HG03280 (cell line): ENCODE measurements at regions not wholly inside any gene's neighbourhood (a gene's known extent, or its start where the extent isn't known, plus 50 kb on each side); places are given as distances from the start of the nearest gene placed in this dataset.
"Not testable (repeated sequence)": the region's sequence is repeated elsewhere in the genome, so short reads cannot be mapped to it uniquely, and the experiment has no call there.

ENCODE experiments used
- ATAC-seq: cut with Tn5 transposase; IDR thresholded peaks from one replicate; pipeline ENCODE4 v1.9.1; 2021; ENCODE audit warnings: mild to moderate bottlenecking, moderate library complexity; ENCODE audit not compliant: unreplicated experiment

DNA sequence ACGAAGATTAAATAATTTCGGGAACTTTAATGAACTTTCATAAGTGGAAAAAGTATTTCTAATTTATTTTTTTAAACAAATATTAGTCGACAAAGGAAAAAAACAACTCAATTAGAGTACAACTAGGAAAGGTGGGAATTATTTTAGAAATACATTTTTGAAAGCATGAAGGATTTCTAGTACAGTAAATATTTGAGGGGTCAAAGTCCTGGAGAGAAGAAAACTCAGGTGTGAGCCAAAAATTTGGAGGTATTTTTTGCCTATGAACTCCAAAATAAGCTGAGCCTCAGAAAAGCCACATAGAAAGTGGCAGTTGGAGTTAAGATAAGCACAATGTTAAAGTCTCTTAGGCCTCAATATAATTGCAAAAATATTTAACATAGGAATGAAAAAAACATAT is 2017.3 kb downstream of the C4orf33 start:
- ATAC-seq: no peak

DNA sequence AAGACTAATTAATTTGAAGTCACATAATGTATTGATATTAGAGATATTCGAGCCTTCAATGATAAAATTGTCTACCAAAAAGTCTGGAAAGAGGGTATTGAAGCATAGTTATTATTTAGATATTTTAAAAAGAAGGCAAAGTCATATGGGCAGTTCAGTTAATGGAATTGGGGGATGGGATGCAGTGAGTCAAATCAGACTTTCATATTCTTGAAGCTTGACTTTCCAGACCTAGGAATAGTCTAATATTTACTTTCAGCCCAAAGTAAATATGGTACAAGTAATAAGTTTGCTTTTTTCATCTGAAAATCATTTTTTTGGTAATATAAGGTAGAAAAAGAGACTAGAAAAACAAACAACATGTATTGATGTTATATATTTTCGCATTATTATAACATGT is 2017.8 kb downstream of the C4orf33 start:
- no peak for ATAC-seq

DNA sequence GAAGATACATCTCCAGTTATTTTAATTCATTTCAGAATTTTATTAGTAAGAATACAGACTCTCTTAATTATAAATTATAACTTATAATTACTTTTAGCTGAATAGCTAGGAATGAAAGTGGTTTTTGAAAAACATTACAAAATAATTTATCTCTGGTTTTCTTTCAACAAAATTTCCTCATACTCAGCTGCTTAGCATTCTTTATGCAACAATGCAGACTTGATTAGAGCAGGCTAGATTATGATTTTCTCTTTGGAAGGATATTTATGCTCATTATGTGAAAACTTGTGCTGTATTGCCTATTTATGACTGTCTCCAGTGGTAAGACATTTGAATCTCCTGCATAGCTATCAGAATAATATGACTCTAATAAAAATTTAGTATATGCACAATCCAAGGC is 2023.7 kb downstream of the C4orf33 start:
- no peak for ATAC-seq

DNA sequence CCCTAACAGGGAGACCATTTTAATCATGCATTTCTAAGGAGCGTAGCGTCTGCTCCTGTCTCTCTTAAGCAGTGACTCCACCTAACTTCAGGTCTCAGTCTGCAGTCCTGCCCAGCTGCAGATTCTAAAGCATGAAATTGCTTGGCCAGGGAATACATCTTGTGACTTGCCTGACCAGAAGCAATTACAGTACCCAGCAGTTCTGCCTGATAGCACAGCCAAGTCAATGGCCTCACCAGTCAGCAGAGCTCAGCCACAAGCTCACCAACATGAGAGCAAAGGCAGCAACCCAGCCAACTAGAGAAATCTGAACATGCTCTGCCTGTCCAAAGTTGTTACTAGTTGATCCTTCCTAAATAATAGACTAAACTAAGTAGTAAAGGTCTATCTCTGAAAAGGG is 2011.9 kb upstream of the PCDH10 start:
- ATAC-seq: no peak

DNA sequence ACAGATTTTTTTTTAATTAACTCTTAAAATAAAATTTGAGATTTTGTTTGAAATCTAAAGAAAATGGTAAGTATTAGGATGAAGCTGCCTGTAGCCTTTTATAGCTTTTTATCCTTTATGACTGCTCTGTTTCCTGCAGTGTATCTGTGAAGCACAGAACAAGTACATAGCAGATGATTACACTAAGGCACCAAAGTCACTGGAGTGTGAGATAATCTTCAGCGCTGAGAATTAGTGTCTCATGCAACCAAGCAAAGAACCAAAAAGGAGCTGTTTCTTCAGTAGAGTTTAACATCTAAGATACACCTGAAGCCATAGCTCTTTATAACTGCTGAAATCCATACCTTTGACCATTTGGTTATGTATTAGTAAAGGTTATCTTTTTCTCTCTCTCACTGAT is 1989.8 kb upstream of the PCDH10 start:
- ATAC-seq: no peak

DNA sequence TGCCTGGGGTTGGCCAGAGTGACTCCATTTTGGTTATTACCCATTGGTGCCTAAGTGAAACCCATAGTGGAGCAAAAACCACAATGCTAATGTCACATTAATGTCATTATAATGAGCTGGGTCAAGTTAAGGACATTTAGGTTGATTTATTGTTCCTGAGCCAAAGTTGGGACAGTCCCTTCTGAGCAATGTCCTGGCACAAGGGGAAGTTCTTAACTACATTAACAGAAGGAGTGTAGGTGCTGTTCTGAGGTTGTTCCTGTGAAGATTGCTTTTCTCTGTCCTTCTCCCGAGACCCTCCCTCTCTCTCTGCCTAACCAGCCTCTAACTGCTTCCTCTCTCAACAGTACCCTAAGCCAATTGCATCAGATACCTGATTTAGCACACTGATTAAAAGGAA is 1956.8 kb upstream of the PCDH10 start:
- no peak for ATAC-seq

DNA sequence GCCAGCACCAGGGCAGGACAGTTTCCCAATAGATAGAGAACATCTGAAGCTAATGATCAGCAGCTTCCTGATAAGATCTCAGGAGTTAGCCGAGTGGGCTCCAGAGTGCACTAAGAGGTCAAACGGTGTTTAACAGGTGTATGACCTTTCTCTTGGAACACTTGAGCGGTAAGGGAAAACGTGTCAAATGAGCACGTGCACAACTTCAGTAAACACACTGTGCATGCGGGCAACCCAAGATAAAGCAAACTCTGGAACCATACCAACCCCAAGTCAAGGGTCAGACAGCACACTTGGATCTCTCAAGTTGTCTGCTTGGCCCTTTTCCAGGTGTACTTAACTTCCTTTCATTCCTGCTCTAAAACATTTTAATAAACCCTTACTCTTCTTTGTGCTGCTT is 1941.5 kb upstream of the PCDH10 start:
- ATAC-seq: no peak

DNA sequence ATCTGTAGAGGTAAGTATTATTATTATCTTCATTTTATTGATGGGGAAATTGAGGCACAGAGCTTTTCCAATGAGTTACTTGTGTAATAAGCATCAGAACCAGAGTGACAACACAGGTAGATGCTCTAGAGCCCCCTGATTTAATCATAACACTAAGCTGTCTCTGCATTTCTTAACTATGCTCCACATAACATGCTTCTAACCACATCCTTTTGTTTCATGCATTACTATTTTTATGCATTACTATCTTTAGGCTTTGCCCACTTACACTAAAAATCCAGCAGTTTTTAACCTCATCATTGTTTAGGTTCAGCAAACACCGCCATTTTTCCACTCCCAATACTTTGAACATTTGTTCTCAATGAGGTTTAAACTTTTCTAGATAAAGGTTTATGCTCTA is 1900.8 kb upstream of the PCDH10 start:
- ATAC-seq: no peak

DNA sequence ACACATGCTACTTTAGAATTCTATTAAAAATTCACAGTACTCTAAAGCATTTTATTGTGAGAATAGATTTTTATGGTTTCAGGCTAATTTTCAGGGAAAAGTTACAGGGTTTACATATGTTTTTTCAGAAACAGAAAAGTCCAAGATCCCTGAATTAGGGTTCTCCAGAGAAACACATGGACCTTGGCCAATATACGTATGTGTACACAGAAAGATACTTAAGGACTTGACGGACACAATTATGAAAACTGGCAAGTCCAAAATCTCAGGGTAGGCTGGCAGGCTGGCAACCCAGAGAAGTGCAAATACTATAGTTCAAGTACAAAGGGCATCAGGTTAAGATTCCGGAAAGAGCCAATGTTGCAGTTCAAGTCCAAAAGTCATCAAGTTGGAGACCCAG is 1897.8 kb upstream of the PCDH10 start:
- ATAC-seq: no peak

DNA sequence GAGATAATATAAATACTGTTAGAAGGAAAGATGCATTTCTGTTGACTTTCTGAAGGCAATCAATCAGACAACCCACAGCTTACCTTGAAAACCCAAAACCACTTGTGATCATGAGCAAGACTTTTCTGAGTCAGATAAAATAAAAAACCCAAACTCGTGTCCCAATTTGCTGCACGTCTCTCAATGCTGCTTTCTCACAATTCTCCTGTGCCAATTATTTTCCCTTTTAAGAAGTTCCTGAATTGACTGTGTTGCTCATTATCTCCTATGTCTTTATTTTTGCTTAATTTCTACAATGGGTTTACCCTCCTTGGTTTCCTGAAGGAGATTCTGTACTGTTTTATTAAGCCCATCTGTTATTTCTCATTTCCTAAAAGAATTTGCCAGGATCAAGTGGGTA is 1891.9 kb upstream of the PCDH10 start:
- ATAC-seq: no peak

DNA sequence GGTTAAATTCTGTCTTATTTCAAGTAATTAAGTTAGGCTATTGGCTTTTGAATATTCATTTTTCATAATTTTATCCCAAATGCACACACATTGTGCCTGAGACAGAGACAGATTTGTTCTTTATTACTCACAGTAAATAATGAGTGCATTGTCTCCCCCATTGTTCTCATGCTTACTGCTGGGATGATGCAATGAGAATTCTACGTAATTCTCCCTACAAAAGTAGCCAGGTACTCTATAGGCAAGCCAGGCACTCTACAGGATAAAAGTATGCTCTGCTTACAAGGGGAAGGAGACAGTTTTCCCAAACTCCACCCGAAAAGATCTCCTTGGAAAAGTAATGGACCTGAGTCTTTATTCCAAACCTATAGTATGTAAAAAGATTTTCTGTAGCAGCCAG is 1890.7 kb upstream of the PCDH10 start:
- ATAC-seq: no peak

DNA sequence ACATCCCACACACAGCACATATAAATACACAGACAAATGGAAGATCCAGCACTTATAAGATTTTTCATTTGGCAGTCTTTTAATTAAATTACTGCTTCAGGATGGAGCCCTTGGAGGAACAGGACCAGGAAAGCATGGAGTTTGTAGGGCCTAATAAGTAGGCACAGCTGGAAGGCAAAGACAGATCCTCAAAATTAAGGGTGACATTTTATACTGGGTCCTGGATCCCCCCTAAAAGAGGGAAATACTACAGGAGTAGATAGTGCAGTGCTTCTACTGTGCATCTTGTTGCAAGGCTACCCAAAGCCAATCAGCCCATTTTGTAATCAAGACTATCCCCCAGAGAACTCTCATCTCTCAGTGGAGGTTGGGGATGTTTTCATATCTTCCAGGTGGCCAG is 1860.7 kb upstream of the PCDH10 start:
- ATAC-seq: no peak

DNA sequence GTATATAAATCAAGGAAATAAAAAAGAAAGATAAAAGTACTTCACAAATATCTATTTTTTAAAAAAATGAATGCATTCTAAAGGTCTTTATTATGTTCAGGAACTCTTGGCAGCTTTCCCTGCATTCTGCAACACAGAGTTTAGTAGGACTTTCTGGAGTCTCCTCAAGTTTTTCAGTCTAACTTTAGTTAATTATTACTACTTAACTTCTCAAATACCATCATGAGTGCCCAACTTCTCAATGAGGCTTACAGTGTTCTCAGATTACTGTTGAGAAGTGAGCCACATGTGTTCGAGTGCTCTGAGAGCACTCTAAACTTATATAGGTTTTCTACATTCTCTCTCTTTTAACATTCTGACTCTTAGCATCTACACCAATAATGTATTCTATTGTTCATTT is 1852.9 kb upstream of the PCDH10 start:
- no peak for ATAC-seq

DNA sequence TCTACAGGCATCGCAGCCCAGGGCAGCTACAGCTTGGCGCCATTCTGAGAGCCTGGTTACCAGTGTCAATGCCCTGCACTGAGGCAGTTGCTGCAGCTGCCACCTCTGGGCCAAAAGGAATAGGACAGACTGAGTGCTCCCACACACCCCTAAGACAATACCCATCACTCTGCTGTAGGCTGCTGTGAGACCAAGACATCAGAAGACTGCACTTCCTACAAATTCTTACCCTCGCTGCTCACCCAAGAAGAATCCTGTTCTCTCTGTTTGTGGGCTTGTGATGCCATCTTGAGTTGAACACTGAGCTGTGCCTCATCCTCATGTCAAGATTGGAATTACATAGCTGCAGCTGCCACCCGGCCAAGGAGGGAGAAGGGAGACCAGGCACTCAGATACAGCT is 1847.0 kb upstream of the PCDH10 start:
- ATAC-seq: no peak

DNA sequence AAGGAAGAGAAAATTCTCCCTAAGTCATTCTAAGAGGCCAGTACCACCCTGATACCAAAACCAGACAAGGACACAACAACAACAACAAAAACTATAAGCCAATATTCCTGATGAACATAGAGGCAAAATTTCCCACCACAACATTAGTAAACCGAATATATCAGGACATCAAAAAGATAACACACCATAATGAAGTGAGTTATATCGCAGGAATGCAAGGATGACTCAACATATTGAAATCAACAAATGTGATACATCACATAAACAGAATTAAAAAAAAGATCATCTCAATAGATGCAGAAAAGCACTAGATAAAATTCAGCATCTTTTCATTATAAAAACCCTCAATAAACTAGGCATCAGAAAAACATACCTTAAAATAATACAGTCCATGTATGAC is 1844.4 kb upstream of the PCDH10 start:
- ATAC-seq: no peak

DNA sequence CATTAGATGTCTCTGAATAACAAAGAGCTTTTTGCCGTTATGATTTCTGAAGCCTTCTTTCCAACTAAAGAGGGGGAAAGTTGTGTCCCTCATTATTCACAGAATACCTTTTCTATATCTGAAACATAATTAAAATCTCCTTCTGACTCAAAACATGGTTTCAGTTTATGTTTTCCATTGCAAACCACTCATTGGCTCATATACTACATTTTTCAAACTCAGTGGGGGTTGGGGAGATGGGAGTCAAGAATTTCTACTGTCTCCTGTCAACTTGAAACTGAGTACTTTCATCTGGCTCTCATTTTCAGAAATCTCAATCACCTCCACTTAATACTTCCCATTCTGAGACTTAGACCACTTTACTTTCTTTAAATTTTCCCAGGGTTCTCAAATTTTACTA is 1839.5 kb upstream of the PCDH10 start:
- no peak for ATAC-seq

DNA sequence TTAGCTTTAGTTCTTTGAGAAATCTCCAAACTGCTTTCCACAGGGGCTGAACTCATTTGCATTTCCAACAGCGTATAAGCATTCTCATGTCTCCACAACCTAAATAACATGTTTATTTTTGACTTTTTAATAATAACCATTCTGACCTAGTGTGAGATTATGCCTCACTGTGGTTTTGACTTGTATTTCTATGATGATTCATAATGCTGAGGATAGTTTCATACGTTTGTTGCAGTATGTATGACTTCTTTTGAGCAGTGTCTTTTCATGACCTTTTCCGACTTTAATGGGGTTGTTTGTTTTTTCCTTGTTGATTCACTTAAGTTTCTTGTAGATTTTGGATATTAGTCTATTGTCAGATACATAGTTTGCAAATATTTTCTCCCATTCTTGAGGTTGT is 1833.0 kb upstream of the PCDH10 start:
- no peak for ATAC-seq

DNA sequence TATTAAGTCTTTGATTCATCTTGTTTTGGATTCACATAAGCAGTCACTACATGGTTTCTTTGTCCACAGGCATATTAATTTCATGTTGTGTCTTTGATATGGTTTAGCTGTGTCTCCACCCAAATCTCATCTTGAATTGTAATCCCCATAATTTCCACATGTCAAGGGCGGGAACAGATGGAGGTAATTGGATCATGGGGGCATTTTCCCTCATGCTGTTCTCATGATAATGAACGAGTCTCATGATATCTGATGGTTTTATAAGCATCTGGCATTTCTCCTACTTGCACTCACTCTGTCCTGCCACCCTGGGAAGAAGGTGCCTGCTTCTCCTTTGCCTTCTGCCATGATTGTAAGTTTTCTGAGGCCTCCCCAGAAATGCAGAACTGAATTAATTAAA is 1811.2 kb upstream of the PCDH10 start:
- no peak for ATAC-seq

DNA sequence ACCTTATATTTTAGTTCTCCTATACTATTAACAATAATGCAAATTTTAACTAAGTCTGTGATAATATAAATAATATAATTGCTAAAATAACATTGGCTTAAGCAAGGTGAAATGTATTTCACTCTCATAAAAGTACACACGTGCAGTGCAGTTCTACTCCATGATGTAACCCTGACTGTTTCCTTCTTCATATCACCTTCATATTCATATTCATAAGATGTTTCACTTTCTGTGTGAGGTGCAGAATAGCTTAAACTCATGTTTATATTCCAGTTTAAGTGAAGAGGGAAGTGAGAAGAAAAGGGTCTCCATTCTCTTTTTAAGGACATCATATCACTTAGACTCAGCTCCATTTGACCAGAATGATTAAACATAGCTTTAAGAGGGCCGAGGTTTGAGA is 1810.0 kb upstream of the PCDH10 start:
- ATAC-seq: no peak

DNA sequence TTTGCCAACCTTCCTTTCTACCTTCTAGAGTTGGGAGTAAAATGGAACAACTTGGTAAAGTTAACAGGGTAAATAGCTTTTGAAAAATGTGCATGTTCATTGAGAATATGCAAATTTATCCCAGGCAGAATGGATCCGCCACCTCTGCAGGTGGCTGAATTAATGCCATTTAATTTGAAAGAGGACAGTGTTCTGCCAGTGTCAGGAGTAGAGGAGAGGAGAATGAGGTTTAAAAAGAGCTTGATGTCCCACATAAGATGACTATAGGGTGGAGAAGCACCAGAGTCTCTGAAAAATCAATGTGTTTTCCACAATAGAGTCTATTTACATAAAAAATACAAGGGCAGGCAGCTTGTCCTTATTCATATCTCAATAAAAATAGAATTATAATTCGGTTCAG is 1804.3 kb upstream of the PCDH10 start:
- no peak for ATAC-seq

DNA sequence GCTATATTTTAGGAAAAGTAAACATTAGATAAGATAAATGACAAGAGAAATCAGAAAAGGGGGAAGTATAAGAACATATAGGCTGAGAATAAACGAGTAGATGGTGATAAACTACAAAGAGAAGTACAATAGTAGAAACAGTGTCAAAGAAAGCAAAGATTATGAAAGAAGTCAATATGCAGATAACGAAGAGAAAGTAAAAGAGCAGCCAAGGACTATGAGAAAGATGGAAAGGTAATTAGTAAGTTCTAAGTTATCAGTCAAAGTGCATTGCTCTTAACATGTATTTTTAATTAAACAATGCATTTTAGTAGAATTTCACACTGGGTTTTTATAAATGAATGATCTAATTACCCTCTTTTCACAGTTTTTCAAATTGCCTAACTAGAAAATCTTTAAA is 1801.3 kb upstream of the PCDH10 start:
- ATAC-seq: no peak

DNA sequence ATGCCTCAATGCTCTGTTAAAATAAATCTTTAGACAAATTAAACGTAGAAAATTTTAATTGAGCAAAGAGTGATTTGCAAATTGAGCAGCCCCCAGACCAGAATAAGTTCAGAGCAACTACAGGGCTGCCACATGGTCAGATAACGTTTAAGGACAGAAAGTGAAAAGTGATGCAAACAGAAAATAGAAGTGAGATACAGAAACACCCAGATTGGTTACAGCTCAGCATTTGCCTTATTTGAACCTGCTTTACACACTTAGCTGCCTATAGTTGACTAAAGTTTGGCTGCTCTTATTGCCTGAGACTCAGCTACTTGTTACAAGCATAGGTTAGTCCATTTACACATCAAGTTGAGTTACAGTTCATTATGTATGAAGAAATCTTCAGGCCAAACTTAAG is 1800.8 kb upstream of the PCDH10 start:
- ATAC-seq: peak; percentile 84

DNA sequence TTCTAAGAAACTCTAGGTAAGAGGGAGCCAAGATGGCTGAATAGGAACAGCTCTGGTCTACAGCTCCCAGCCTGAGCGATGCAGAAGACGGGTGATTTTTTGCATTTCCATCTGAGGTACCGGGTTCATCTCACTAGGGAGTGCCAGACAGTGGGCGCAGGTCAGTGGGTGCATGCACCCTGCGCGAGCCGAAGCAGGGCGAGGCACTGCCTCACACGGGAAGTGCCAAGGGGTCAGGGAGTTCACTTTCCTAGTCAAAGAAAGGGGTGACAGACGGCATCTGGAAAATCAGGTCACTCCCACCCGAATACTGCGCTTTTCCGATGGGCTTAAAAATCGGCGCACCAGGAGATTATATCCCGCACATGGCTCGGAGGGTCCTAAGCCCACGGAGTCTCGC is 1796.7 kb upstream of the PCDH10 start:
- not testable (repeated sequence) for ATAC-seq

DNA sequence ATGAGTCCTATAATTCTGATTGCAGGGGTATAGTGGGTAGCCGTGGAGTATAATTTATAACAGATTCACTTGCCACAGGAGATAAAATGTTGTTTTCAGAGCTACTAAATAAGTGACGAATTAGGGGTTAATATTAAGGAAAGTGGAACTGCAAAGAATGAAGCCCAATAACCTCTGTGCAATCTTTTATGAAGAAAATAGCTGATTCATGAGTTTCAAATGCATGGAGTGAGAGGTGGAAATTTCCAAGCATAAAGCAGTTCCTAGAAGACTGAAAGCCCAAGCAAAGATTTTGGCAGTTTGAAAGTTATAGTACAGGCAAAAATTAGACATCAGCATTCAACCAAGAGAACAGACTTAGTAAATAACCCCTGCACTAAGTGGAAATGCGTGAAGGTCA is 1782.4 kb upstream of the PCDH10 start:
- ATAC-seq: no peak
